ENCODE measurements at regions not wholly inside any gene's neighbourhood (a gene's known extent, or its start where the extent isn't known, plus 50 kb on each side); places are given as distances from the start of the nearest gene placed in this dataset.

GRCh38 chr14:51453869-51454268, 197.8 kb upstream of the FRMD6 start:
- TF ChIP-seq CTCF (IDR thresholded peaks at IDR 0.05) (no peak), POLR2A (IDR thresholded peaks at IDR 0.05; ENCODE audit: low read depth) (no peak), EP300 (IDR thresholded peaks at IDR 0.05) (no peak)

Measured in esophagus muscularis mucosa (tissue), 4 donors.